ENCODE measurements at regions not wholly inside any gene's neighbourhood (a gene's known extent, or its start where the extent isn't known, plus 50 kb on each side); places are given as distances from the start of the nearest gene placed in this dataset.

DNA sequence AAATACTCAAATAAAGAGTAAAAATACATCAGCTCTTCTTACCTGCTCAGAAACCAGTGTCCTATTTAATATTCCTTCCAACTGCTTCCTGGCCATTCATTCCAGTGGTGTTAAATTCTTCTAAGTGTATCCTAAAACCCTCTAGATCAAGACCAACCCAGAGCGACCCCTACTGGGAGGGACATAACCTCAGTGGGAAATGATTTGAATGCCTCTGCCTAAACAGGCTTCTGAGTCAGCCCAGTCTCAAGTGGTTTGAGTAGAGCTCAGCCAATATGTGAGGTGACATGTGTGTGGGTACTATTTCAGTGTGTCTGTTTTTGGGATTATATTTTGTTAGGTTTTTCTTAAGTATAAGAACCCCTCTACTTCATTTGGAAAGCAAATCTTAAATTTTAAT lies 133.6 kb upstream of the ARHGEF9 start:
- TF ChIP-seq, protein P1, sequence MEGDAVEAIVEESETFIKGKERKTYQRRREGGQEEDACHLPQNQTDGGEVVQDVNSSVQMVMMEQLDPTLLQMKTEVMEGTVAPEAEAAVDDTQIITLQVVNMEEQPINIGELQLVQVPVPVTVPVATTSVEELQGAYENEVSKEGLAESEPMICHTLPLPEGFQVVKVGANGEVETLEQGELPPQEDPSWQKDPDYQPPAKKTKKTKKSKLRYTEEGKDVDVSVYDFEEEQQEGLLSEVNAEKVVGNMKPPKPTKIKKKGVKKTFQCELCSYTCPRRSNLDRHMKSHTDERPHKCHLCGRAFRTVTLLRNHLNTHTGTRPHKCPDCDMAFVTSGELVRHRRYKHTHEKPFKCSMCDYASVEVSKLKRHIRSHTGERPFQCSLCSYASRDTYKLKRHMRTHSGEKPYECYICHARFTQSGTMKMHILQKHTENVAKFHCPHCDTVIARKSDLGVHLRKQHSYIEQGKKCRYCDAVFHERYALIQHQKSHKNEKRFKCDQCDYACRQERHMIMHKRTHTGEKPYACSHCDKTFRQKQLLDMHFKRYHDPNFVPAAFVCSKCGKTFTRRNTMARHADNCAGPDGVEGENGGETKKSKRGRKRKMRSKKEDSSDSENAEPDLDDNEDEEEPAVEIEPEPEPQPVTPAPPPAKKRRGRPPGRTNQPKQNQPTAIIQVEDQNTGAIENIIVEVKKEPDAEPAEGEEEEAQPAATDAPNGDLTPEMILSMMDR (conservative IDR thresholded peaks at IDR 0.05; ENCODE audit: low read depth), result no peak
- ChIA-PET POLR2A (ENCODE audit: low non-redundant PET) (no interaction called here), CTCF (no interaction called here)
- H3K27ac ChIP-seq, result no peak overlapping the region
- DNase-seq (ENCODE audit: low spot score), result no peak

DNA sequence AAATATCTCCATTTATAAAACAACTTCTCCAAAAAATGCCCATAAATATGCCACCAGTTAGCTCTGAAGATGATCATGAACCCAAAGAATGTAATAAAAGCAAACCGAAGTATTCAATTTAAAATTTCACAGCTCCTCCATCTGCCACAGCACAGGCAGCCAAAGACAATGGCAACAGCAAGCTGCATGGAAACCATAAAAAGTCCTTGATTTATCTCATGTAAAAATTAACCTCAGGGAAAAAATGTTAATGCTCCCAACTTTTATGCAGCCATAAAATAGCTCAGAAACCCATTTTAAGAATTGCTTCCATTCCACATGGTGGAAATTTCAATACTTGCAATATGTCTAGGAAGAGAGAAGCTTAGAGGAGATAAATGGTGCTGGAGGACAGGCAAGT lies 132.3 kb upstream of the ARHGEF9 start:
- no peak overlapping the region for H3K27ac ChIP-seq
- no peak for DNase-seq (ENCODE audit: low spot score)
- POLR2A ChIA-PET (ENCODE audit: low non-redundant PET), result no interaction called here
- TF ChIP-seq, protein P1 (conservative IDR thresholded peaks at IDR 0.05; ENCODE audit: low read depth), result no peak
- CTCF ChIA-PET, result no interaction called here

DNA sequence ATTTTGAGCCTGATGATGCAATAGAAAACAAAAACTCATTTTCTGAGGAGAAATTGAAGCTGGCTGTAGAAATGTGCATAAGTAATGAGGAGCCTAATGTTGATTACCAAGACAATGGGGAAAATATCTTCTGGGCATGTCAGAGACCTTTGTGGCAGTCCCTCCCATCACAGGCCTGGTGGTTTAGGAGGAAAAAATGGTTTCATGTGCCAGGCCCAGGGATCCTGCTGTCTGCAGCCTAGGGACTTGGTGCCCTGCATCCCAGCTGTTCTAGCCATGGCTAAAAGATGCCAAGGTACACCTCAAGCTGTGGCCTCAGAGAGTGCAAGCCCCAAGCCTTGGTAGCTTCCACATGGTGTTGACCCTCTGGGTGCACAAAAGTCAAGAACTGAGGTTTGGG lies 128.7 kb upstream of the ARHGEF9 start:
- no peak overlapping the region for H3K27ac ChIP-seq
- ChIA-PET CTCF (no interaction called here), POLR2A (ENCODE audit: low non-redundant PET) (no interaction called here)
- TF ChIP-seq, protein P1 (conservative IDR thresholded peaks at IDR 0.05; ENCODE audit: low read depth), result no peak
- no peak for DNase-seq (ENCODE audit: low spot score)

DNA sequence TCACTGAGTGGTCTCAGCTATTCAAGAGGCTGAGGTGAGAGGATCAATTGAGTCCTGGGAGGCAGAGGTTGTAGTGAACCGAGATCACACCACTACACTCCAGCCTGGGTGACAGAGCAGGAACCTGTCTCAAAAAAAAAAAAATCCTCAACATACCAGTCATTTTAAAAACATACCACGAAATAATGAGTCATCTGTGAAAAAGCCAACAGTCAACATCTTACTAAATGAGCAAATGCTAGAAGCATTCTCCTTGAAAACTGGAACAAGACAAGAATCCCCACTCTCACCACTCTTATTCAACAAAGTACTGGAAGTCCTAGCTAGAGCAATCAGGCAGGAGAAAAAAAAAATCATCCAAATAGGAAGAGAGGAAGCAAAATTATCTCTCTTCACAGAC lies 104.0 kb upstream of the ARHGEF9 start:
- ChIA-PET CTCF (no interaction called here), POLR2A (ENCODE audit: low non-redundant PET) (no interaction called here)
- DNase-seq (ENCODE audit: low spot score), result no peak
- TF ChIP-seq, protein P1 (conservative IDR thresholded peaks at IDR 0.05; ENCODE audit: low read depth), result no peak
- no peak overlapping the region for H3K27ac ChIP-seq

DNA sequence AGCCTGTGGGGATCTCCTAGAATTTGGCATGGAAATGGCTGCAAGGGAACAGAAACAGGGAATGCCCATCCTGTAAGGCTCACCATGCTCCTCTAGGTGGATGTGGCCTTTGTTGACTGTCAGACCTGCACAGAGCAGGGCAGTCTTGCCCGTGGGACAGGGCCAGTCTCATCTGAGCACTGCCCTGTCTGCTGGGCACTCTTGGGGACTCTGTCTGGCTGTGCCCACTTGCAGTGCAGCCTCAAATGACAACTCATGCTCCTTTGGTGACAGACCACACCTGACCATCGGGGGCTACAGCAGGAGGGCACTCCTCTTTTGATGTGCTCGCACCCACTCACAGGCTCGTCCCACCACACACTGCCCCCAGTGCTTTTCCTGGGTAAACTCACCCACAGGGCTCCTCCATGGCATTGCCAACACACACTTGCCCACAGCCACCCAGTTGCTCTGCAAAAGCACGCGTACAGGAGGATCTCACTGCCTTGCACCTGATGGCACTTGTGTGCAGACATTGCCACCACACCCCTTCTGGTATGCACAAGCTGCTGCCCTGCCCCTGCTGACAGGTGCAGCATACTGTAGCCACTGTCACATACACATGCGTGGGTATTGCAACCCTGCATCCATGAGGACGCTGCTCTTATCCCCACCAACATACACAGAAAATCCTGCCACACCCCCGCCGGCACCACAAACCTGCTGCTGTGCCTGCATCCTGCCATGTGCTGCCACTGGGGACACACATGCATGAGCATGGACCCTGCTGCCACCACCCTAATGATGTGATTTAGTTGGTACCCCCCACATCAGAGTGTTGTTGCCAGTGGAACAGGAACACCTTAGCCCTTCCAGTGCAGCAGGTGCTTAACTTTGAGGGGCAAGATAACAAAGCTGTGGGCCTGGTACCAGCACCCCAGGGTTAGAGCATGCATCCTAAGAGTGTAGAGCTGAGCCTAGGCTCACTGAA lies 100.1 kb upstream of the ARHGEF9 start:
- no peak overlapping the region for H3K27ac ChIP-seq
- TF ChIP-seq, protein P1 (conservative IDR thresholded peaks at IDR 0.05; ENCODE audit: low read depth), result no peak
- ChIA-PET POLR2A (ENCODE audit: low non-redundant PET) (no interaction called here), CTCF (no interaction called here)
- DNase-seq (ENCODE audit: low spot score), result no peak

DNA sequence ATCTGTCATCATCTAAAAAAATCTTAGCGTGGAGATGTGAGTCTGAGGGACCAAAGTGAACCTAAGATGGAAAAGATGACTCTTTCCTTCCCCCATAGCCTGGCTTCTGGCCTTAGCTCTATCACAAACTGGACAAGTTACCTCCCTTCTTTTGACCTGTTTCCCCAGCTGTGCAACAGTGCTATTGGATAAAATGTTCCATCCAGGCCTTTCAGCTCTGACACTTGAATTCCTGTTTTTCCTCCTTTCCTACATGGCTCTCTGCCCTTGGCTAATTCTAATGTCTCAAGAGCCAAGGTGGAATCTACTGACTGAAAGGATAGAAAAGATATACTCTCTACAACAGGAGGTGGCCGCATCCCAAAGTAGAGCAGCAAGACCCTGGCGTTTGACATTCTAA lies 84.5 kb upstream of the ARHGEF9 start:
- TF ChIP-seq, protein P1 (conservative IDR thresholded peaks at IDR 0.05; ENCODE audit: low read depth), result no peak

More for the DNA sequence above, 84.5 kb upstream of the ARHGEF9 start:
- DNase-seq (ENCODE audit: low spot score), result no peak
- H3K27ac ChIP-seq, result no peak overlapping the region
- ChIA-PET POLR2A (ENCODE audit: low non-redundant PET) (no interaction called here), CTCF (no interaction called here)
